Esophagus muscularis mucosa (tissue), 4 donors: ENCODE measurements at regions not wholly inside any gene's neighbourhood (a gene's known extent, or its start where the extent isn't known, plus 50 kb on each side); places are given as distances from the start of the nearest gene placed in this dataset.

Source experiments
- EP300 ChIP-seq: sonication (generic); formaldehyde crosslinking; IDR thresholded peaks from one replicate; pipeline ENCODE4 v1.6.1; 2017; ENCODE audit warnings: antibody characterized with exemption
- POLR2A ChIP-seq: fragments of 450-650 bp; IDR thresholded peaks from one replicate; pipeline ENCODE4 v1.6.1; 2017; ENCODE audit warnings: antibody characterized with exemption, moderate library complexity, mild to moderate bottlenecking, low read depth
- TF ChIP-seq, protein P1 (sequence below), 3 experiments: fragments of 200-600 bp in 2 of 3; fragments of 450-650 bp in 1 of 3; sonication (generic) in 2 of 3; IDR thresholded peaks; one replicate each; pipeline ENCODE4 v1.5.1; 2017 to 2019; ENCODE audit warnings: antibody characterized with exemption in 3 of 3, mild to moderate bottlenecking in 2 of 3, moderate library complexity in 1 of 3

DNA sequence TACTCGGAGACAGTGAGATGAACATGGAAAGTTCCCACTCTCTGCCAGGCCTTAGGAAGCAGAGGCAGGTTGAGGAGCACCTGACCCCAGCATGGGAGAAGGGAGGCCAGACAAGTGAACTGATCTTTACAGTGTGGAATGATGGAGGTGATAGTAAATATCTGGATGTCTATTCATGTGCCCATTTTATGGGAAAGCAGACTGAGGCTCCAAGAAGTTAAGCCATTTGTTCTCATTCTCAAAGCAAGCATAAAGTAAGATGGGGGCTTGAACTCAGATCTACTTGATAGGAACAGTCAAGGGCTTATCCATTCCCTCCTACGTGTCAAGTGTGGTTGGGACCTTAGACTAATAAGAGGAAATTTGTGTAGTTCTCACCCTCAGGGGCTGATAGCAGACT is 461.5 kb downstream of the MN1 start:
- TF ChIP-seq, protein P1, sequence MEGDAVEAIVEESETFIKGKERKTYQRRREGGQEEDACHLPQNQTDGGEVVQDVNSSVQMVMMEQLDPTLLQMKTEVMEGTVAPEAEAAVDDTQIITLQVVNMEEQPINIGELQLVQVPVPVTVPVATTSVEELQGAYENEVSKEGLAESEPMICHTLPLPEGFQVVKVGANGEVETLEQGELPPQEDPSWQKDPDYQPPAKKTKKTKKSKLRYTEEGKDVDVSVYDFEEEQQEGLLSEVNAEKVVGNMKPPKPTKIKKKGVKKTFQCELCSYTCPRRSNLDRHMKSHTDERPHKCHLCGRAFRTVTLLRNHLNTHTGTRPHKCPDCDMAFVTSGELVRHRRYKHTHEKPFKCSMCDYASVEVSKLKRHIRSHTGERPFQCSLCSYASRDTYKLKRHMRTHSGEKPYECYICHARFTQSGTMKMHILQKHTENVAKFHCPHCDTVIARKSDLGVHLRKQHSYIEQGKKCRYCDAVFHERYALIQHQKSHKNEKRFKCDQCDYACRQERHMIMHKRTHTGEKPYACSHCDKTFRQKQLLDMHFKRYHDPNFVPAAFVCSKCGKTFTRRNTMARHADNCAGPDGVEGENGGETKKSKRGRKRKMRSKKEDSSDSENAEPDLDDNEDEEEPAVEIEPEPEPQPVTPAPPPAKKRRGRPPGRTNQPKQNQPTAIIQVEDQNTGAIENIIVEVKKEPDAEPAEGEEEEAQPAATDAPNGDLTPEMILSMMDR (IDR thresholded peaks at IDR 0.05) = no peak
- no peak for TF ChIP-seq POLR2A
- no peak for TF ChIP-seq EP300
